Naive thymus-derived CD8-positive, alpha-beta T cell (primary cell): ENCODE measurements at regions not wholly inside any gene's neighbourhood (a gene's known extent, or its start where the extent isn't known, plus 50 kb on each side); places are given as distances from the start of the nearest gene placed in this dataset.
"Not testable (repeated sequence)": the region's sequence is repeated elsewhere in the genome, so short reads cannot be mapped to it uniquely, and the experiment has no call there.

Experiments used
- ATAC-seq, 2 donors: fragments of 150-1000 bp; cut with Tn5 transposase in 1 of 2; sonication (Bioruptor Pico), chemical (Tn5 transposase) in 1 of 2; 1 replicate in 1 of 2; 2 replicates in 1 of 2; pipeline ENCODE4 v1.10.0; 2021; ENCODE audit warnings: mild to moderate bottlenecking in 2 of 2, moderate library complexity in 2 of 2
- POLR2A ChIA-PET: fragments of 350-600 bp; sonication (Branson Sonifier 250); formaldehyde crosslinking; loops from one replicate; lab custom pipeline; 2021; ENCODE audit warnings: antibody characterized with exemption; lab: Charles Lee
- DNase-seq, 10 donors: peaks; one replicate each; pipeline versions ENCODE4 v3.0.0 to v3.0.0-alpha.2; 2020 to 2022
- H3K27ac Mint-ChIP-seq, 10 donors: one replicate each; pipeline ENCODE4 v1.8.0; 2020 to 2022; ENCODE audit warnings: mild to moderate bottlenecking in 10 of 10, mixed read lengths in 10 of 10, moderate library complexity in 4 of 10, inconsistent platforms in 1 of 10
- H3K27me3 Mint-ChIP-seq, 5 donors: one replicate each; pipeline ENCODE4 v1.8.0; 2021 to 2022; ENCODE audit warnings: mixed read lengths in 5 of 5
- H3K36me3 Mint-ChIP-seq, 3 donors: one replicate each; pipeline ENCODE4 v1.8.0; 2020 to 2022; ENCODE audit warnings: mixed read lengths in 3 of 3, mild to moderate bottlenecking in 2 of 3, inconsistent platforms in 1 of 3
- H3K4me1 Mint-ChIP-seq, 4 donors: one replicate each; pipeline ENCODE4 v1.8.0; 2021 to 2022; ENCODE audit warnings: mixed read lengths in 4 of 4
- H3K4me3 Mint-ChIP-seq, 10 donors: one replicate each; pipeline ENCODE4 v1.8.0; 2020 to 2022; ENCODE audit warnings: mild to moderate bottlenecking in 10 of 10, mixed read lengths in 10 of 10, moderate library complexity in 6 of 10, inconsistent platforms in 1 of 10
- H3K9me3 Mint-ChIP-seq, 9 donors: one replicate each; pipeline ENCODE4 v1.8.0; 2020 to 2022; ENCODE audit warnings: mixed read lengths in 9 of 9, mild to moderate bottlenecking in 3 of 9, inconsistent platforms in 1 of 9, moderate library complexity in 1 of 9

DNA sequence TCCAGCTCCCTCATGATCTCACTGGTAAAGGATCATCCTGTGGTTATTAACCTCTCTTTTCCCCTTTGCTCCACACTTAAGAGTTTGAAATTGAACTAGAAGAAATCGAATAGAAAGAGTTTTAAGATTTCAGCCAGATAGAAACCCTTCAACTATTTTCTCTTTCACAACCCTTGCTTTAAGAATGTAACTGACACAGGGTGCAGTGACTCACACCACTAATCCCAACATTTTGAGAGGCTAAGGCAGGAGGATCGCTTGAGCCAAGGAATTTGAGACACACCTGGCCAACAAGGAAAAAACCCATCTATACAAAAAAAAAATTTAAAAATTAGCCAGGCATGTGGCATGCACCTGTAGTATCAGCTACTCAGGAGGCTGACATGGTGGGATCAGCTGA is 150.7 kb upstream of the NLGN4Y start:
- H3K4me1 Mint-ChIP-seq = no peaks in the 10 kb centered on the region
- POLR2A ChIA-PET = no interaction called here
- DNase-seq (no peak), ATAC-seq (no peak)
- no peaks in the 10 kb centered on the region for H3K36me3 Mint-ChIP-seq
- no peaks in the 10 kb centered on the region for H3K9me3 Mint-ChIP-seq
- no peak overlapping the region for H3K27ac Mint-ChIP-seq
- H3K27me3 Mint-ChIP-seq = peaks cover 0 to 4% (median 0%) of the 10 kb centered on the region in 5 donors
- no peak overlapping the region for H3K4me3 Mint-ChIP-seq

- DNase-seq = no peak
- Mint-ChIP-seq H3K27me3 (peaks cover 0 to 13% (median 2%) of the 10 kb centered on the region in 5 donors), H3K27ac (no peak overlapping the region)
Observed at GRCh38 chrY:14378217-14378616, 146.1 kb upstream of the NLGN4Y start.

DNA sequence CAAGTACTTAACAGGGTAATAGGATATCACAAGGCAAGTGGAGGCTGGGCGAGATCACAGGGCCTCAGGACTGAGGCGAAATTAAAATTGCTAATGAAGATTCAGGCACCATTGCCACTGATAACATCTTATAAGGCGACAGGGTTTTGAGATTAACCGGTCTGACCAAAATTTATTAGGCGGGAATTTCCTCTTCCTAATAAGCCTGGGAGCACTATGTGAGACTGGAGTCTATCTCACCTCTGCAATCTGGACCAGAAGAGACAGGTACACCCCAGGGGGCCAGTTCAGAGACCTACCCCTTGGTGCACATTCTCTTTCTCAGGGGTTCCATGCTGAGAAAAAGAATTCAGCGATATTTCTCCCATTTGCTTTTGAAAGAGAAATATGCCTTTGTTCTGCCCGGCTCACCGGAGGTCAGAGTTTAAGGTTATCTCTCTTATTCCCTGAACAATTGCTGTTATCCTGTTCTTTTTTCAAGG is 113.7 kb upstream of the NLGN4Y start:
- H3K27me3 Mint-ChIP-seq = peaks cover 0 to 11% (median 0%) of the 10 kb centered on the region in 5 donors
- DNase-seq, ATAC-seq, H3K9me3 Mint-ChIP-seq, H3K4me3 Mint-ChIP-seq, H3K27ac Mint-ChIP-seq, POLR2A ChIA-PET, H3K36me3 Mint-ChIP-seq, H3K4me1 Mint-ChIP-seq: not testable (repeated sequence)

More at GRCh38 chrY:14378217-14378616, 146.1 kb upstream of the NLGN4Y start:
- Mint-ChIP-seq H3K4me1 (no peaks in the 10 kb centered on the region), H3K4me3 (no peak overlapping the region), H3K36me3 (no peaks in the 10 kb centered on the region), H3K9me3 (no peaks in the 10 kb centered on the region)
- no peak for ATAC-seq
- POLR2A ChIA-PET = no interaction called here

GRCh38 chrY:14411334-14411733 is 113.0 kb upstream of the NLGN4Y start:
- POLR2A ChIA-PET = no interaction called here
- DNase-seq (no peak), ATAC-seq (no peak)
- Mint-ChIP-seq H3K9me3 (no peaks in the 10 kb centered on the region), H3K4me3 (no peak overlapping the region), H3K27ac (no peak overlapping the region), H3K27me3 (peaks cover 0 to 5% (median 0%) of the 10 kb centered on the region in 5 donors), H3K4me1 (no peaks in the 10 kb centered on the region), H3K36me3 (no peaks in the 10 kb centered on the region)

DNA sequence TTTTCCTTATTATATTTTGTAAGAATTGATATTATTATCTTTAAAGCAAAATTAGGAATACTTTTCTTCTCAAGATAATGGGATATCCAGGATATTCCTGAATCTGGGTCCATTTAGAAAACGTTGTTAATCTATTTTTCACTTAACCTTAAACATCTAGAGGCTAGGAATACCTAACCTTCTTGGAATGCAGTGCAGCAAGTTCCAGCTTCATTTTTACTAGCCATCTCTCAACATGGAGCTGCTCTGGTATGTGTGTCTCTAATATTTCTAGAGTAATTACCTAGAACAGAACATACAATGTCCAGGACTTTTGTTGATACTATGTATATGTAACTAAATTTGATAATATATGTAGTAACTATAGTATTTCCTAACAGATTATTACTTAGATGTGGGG is 87.8 kb upstream of the NLGN4Y start:
- Mint-ChIP-seq H3K27me3 (peaks cover 0 to 5% (median 1%) of the 10 kb centered on the region in 5 donors), H3K9me3 (no peaks in the 10 kb centered on the region), H3K4me3 (no peak overlapping the region), H3K4me1 (no peaks in the 10 kb centered on the region), H3K36me3 (no peaks in the 10 kb centered on the region), H3K27ac (no peak overlapping the region)
- POLR2A ChIA-PET = no interaction called here
- no peak for ATAC-seq
- no peak for DNase-seq

DNA sequence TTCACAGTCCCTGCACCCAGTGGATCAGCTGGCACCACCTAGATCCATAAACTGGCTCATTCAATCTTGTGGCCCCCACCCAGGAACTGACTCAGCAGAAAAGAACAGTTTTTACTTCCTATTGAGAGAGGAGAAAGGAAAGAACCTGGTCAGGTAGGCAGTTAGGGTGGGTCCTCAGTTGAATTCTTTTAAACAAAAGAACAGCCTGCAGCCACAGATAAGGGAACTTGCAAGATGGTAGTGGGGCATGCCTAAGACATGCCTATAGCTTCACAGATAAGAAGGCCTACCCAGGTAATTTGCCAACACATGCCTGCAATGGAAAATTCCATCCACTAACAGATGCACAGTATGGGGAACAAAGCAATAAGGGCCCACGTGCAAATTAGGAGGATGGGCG is 86.7 kb upstream of the NLGN4Y start:
- Mint-ChIP-seq H3K4me1 (no peaks in the 10 kb centered on the region), H3K9me3 (no peaks in the 10 kb centered on the region), H3K27me3 (peaks cover 0 to 1% (median 0%) of the 10 kb centered on the region in 5 donors), H3K4me3 (no peak overlapping the region), H3K36me3 (no peaks in the 10 kb centered on the region), H3K27ac (no peak overlapping the region)
- POLR2A ChIA-PET = no interaction called here
- ATAC-seq (no peak), DNase-seq (no peak)

DNA sequence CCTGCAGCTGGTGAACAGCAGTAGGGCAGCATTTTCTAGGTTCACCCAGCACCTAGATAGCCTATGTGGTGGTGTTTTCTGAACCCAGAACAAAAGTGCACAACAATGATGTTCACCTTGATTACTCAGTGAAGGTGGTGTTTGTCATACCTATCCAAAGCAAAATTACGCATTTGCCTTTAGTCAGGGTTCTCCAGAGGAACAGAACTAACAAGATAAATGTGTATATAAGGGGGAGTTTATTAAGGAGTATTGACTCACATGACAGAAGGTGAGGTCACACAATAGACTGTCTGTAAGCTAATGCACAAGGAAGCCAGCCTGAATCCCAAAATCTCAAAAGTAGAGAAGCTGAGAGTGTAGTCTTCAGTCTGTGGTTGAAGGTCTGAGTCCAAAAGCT is 85.9 kb upstream of the NLGN4Y start:
- Mint-ChIP-seq H3K9me3 (no peaks in the 10 kb centered on the region), H3K27ac (no peak overlapping the region), H3K27me3 (peaks cover 0 to 1% (median 0%) of the 10 kb centered on the region in 5 donors), H3K4me1 (no peaks in the 10 kb centered on the region), H3K4me3 (no peak overlapping the region), H3K36me3 (no peaks in the 10 kb centered on the region)
- ATAC-seq (no peak), DNase-seq (no peak)
- POLR2A ChIA-PET = no interaction called here

DNA sequence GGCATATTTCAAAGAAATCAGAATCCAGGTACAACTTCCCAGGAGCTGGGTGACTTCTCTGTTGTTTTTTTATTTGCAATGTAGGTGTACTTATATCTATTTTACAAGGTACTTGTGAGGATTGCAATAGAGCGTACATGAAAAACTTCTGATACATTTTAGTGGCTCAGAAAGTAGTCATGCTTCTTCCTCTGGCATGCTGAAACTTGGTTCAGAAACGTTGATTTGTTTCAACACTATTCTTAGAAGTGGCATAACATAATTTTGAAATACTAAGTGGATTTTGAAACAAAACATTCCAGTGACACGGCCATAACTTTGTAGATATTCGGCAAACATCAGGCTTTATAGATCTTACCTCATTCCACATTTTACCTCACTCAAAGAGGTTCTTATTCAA is 79.8 kb upstream of the NLGN4Y start:
- POLR2A ChIA-PET = no interaction called here
- Mint-ChIP-seq H3K27ac (no peak overlapping the region), H3K9me3 (no peaks in the 10 kb centered on the region), H3K27me3 (peaks cover 0 to 10% (median 0%) of the 10 kb centered on the region in 5 donors), H3K4me1 (no peaks in the 10 kb centered on the region), H3K36me3 (no peaks in the 10 kb centered on the region), H3K4me3 (no peak overlapping the region)
- no peak for ATAC-seq
- no peak for DNase-seq

- no peak overlapping the region for H3K4me3 Mint-ChIP-seq
- no peaks in the 10 kb centered on the region for H3K9me3 Mint-ChIP-seq
- DNase-seq (no peak), ATAC-seq (no peak)
- H3K27me3 Mint-ChIP-seq = peaks cover 0 to 3% (median 0%) of the 10 kb centered on the region in 5 donors
- POLR2A ChIA-PET = no interaction called here
- H3K27ac Mint-ChIP-seq = no peak overlapping the region
- no peaks in the 10 kb centered on the region for H3K36me3 Mint-ChIP-seq
- H3K4me1 Mint-ChIP-seq = no peaks in the 10 kb centered on the region
Observed at GRCh38 chrY:14468151-14468683, 56.1 kb upstream of the NLGN4Y start.

DNA sequence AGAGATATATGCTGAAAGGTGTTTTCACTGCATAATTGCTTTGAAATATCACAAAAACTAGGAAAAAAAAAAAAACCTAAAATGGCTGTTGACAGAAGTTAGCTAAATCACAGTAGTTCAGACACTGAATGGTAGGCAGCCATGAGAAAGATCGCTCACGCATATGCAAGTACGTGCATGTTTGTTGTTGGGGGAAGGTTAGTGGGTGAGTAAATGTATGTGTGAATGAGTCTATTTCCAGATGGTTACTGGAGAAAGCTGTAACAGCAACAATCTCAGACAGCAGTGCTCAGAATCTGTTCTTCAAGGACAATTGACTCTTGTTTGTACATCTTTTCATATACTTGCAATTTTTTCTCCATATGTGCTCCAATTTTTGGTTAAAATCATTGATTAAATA is 51.9 kb upstream of the NLGN4Y start:
- DNase-seq (no peak), ATAC-seq (no peak)
- H3K27ac Mint-ChIP-seq = no peak overlapping the region
- no peaks in the 10 kb centered on the region for H3K36me3 Mint-ChIP-seq
- peaks cover 0 to 3% (median 0%) of the 10 kb centered on the region in 5 donors for H3K27me3 Mint-ChIP-seq
- no peaks in the 10 kb centered on the region for H3K4me1 Mint-ChIP-seq
- H3K4me3 Mint-ChIP-seq = no peak overlapping the region
- H3K9me3 Mint-ChIP-seq = peaks cover 0 to 3% (median 0%) of the 10 kb centered on the region in 9 donors
- POLR2A ChIA-PET = no interaction called here

DNA sequence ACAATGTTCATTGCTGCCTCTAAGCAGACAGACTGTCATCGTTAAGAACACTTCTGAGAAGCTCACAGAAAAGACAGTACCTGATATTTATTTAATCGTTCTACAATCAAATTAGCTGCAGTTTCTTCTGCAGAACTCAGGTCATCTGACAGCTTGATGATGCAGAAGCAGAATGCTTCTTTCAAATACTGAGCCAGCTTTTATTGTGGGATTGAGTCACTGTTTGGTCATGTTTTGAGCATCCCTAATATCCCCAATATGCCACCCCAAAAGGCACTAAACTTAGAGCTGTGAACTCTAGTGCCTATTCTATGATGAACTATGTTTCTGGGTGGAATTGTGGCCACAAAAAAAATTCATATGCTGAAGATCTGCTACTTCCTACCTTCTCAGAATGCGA is 51.0 kb upstream of the NLGN4Y start:
- no peaks in the 10 kb centered on the region for H3K4me1 Mint-ChIP-seq
- no peaks in the 10 kb centered on the region for H3K36me3 Mint-ChIP-seq
- no peak overlapping the region for H3K4me3 Mint-ChIP-seq
- no peak for DNase-seq
- H3K27me3 Mint-ChIP-seq = peaks cover 0 to 3% (median 0%) of the 10 kb centered on the region in 5 donors
- no peak for ATAC-seq
- POLR2A ChIA-PET = no interaction called here
- H3K27ac Mint-ChIP-seq = no peak overlapping the region
- peaks cover 0 to 3% (median 0%) of the 10 kb centered on the region in 9 donors for H3K9me3 Mint-ChIP-seq
